GM18517 (cell line): ENCODE measurements at regions not wholly inside any gene's neighbourhood (a gene's known extent, or its start where the extent isn't known, plus 50 kb on each side); places are given as distances from the start of the nearest gene placed in this dataset.

ENCODE experiments used
- ATAC-seq: cut with Tn5 transposase; IDR thresholded peaks from one replicate; pipeline ENCODE4 v1.9.1; 2021; ENCODE audit warnings: mild to moderate bottlenecking, moderate library complexity; ENCODE audit not compliant: unreplicated experiment

- ATAC-seq: no peak
These were observed 91.9 kb upstream of the SOX6 start for GRCh38 chr11:16448123-16448717.

DNA sequence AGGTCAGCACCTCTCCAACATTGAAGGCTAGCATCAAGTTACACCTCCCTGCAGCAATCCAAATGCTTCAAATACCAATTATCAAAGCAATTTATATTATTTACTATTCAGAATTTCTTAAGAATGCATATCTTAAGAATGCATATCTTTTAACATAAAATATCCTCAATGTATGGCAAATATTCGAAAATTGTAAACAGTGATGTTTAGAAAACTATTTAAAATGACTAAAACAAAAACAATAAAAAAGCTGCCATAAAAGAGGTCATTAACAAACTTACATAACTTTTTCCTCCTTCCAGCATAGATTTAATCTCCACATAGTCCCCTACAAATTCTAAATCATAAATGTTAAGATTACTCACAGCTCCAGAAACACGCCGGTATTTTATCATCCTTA, 85.1 kb upstream of the SOX6 start:
- ATAC-seq: no peak

DNA sequence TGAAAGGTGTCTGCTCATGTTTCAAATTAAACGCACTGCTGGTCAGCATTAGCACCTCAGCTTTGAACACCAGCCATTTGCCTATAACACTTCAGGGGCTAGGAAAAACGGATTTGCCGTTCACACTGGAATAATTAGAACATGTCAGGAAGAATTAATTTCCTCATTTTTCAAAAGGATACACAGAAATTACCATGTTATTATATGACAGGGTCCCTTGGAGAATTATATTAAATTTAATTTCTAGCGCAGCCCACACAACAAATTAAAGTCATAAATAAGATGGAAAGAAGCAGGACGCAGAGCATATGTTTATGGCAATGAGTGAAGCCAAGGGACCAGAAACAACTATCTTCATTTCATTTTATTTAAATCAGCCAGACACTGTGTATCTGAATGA, 83.8 kb upstream of the SOX6 start:
- no peak for ATAC-seq

GRCh38 chr11:16434036-16434435, 77.7 kb upstream of the SOX6 start:
- no peak for ATAC-seq

GRCh38 chr11:16430674-16431073, 74.3 kb upstream of the SOX6 start:
- ATAC-seq: no peak

GRCh38 chr11:16421826-16422225, 65.5 kb upstream of the SOX6 start:
- no peak for ATAC-seq

DNA sequence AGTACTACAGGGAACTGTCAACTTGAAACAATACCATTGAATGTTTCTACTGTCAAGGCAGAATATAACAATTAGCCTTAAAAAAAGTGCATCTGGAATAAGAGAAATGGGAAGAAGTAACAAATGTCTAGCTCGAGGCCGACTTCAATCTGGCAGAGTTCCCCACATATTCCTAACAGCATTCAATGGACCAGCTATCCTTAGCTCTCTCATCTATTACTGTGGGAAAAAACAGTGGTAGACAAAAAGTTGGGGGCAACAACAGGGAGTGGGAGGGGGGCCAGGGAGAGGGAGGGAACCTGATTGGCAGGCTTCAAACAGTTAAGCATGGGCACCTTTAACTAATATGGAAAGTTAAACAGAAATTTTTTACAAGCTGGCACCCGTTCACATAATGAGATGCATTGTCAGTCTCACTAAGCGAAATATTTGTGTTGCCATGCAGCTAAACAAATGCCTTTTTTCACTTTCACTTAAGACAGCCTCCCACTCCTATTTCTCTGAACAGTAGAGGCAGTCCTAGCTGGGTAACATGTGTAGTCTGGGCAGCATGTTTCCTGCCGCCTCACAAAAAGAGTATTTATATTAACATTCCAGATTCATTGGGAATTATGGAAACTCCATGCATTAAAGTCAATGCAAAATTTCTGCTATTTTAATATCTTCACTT, 62.2 kb upstream of the SOX6 start:
- no peak for ATAC-seq

DNA sequence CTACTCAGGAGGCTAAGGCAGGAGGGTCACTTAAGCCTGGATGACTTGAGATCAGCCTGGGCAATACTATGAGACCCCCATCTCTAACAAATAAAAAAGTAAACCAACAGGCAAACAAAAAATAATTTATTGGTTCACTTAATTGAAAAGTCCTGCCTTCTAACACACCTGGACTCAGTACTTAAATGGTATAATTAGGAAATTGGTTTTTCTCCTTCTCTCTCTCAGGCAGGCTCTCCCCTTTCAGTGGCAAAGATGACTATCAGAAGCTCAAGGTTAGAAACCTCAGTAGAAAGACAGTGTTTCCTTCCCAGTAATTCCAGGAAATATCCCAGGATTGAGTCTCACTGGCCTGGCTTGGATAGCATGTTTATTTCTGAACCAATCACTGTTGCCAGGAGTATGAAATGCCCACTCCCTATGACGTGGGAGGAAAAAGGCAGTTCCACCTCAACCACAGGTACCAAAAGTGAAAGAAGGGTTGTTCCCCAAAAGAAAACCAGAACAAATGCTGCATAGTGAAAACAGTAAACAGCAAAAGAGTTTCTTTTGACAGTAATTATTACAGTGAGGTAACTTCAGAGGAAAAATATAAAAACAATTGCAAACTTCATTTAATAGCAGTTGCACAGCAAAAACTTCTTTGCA, 56.3 kb upstream of the SOX6 start:
- no peak for ATAC-seq

DNA sequence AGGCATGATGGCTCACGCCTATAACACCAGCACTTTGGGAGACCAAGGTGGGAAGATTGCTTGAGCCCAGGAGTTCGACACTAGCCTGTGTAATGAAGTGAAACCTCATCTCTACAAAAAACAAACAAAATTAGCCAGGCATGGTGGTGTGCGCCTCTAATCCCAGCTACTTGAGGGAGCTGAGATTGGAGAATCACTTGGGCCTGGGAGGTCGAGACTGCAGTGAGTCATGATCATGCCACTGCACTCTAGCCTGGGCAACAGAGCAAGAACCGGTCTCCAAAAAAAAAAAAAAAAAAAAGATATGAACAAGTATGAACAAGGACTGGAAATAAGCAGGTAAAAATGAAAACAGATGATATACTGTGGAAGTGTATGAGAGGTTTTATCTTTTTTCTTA, 54.1 kb upstream of the SOX6 start:
- ATAC-seq: no peak

- no peak for ATAC-seq
These were observed 52.3 kb upstream of the SOX6 start for GRCh38 chr11:16408619-16409018.

GRCh38 chr11:16406226-16406625, 49.9 kb upstream of the SOX6 start:
- no peak for ATAC-seq
